GM12878 (cell line): ENCODE measurements at regions not wholly inside any gene's neighbourhood (a gene's known extent, or its start where the extent isn't known, plus 50 kb on each side); places are given as distances from the start of the nearest gene placed in this dataset.
A peak's percentile ranks its signal among the peaks of the same experiment; 100 is the strongest.

Source experiments
- ATAC-seq: fragments of 200-7000 bp; cut with Tn5 transposase; 3 replicates; pipeline ENCODE4 v1.9.1; 2020; ENCODE audit warnings: mild to moderate bottlenecking, moderate library complexity
- BruUV-seq: library from RNA; stranded (reverse); fragments of 400-500 nt; replicated peaks from 2 replicates; lab custom pipeline; 2021; lab: Mats Ljungman, UMichigan
- CTCF ChIA-PET: fragments of 300-600 bp; sonication (Branson Sonifier 250); formaldehyde crosslinking; extraction: SDS; loops from one replicate; lab custom pipeline; 2021; ENCODE audit warnings: inconsistent platforms; lab: Yijun Ruan, JAX
- POLR2A ChIA-PET: fragments of 350-600 bp; formaldehyde crosslinking; extraction: SDS; loops from one replicate; lab custom pipeline; 2021; ENCODE audit warnings: inconsistent platforms; lab: Charles Lee
- RAD21 ChIA-PET: fragments of 300-600 bp; sonication (Branson Sonifier 250); formaldehyde crosslinking; loops from one replicate; lab custom pipeline; 2023; ENCODE audit warnings: antibody characterized with exemption; ENCODE audit not compliant: unreplicated experiment; lab: Charles Lee
- SMC1A ChIA-PET: fragments of 300-600 bp; sonication (Branson Sonifier 250); formaldehyde crosslinking; loops from one replicate; lab custom pipeline; 2023; ENCODE audit not compliant: unreplicated experiment, uncharacterized antibody; lab: Charles Lee
- DNase-seq: peaks from one replicate; pipeline ENCODE4 v3.0.0-alpha.2; 2011; ENCODE audit warnings: low read depth, low spot score
- FAIRE-seq: peaks from 3 replicates; lab custom pipeline; 2011; peaks lifted over from hg19 to GRCh38; lab: Jason Lieb, UNC
- H2AFZ ChIP-seq: 2 replicates; pipeline ENCODE4 v1.6.0; 2011; ENCODE audit warnings: low read depth, low read length, control low read depth; ENCODE audit not compliant: control insufficient read depth
- H3K27ac ChIP-seq: 2 replicates; pipeline ENCODE4 v1.5.1; 2011; ENCODE audit warnings: control low read depth; ENCODE audit not compliant: control insufficient read depth, insufficient read depth
- H3K27me3 ChIP-seq, 2 experiments: replicated peaks in 1 of 2; 2 replicates each; pipeline versions ENCODE4 v1.6.0 to v1.6.1; 2011; ENCODE audit warnings: low read length in 1 of 2; ENCODE audit not compliant: control insufficient read depth in 2 of 2, insufficient read depth in 2 of 2
- H3K36me3 ChIP-seq, 2 experiments: 2 replicates each; pipeline ENCODE4 v1.5.1; 2011; ENCODE audit warnings: low read length in 1 of 2; ENCODE audit not compliant: control insufficient read depth in 2 of 2, insufficient read depth in 2 of 2
- H3K4me1 ChIP-seq: 2 replicates; pipeline ENCODE4 v1.6.1; 2011; ENCODE audit warnings: mild to moderate bottlenecking, low read length, moderate library complexity, mixed read lengths; ENCODE audit not compliant: control insufficient read depth, insufficient read depth
- H3K4me2 ChIP-seq: 2 replicates; pipeline ENCODE4 v1.6.0; 2011; ENCODE audit warnings: control low read depth; ENCODE audit not compliant: control insufficient read depth, insufficient read depth
- H3K4me3 ChIP-seq: fragments of 200-600 bp; sonication (generic); 2 replicates; pipeline ENCODE4 v1.5.1; 2016
- H3K79me2 ChIP-seq: 2 replicates; pipeline ENCODE4 v1.6.0; 2011; ENCODE audit warnings: low read length; ENCODE audit not compliant: control insufficient read depth, insufficient read depth
- H3K9ac ChIP-seq: 2 replicates; pipeline ENCODE4 v1.8.0; 2011; ENCODE audit warnings: low read length, control low read depth, mixed read lengths; ENCODE audit not compliant: control insufficient read depth, insufficient read depth
- H3K9me3 ChIP-seq: replicated peaks from 3 replicates; pipeline ENCODE4 v1.5.1; 2011; ENCODE audit warnings: mild to moderate bottlenecking, low read length; ENCODE audit not compliant: control insufficient read depth, insufficient read depth
- H4K20me1 ChIP-seq: 2 replicates; pipeline ENCODE4 v1.6.0; 2011; ENCODE audit not compliant: control insufficient read depth, insufficient read depth
- BHLHE40 ChIP-seq, 2 experiments: fragments of 450-650 bp in 1 of 2; IDR thresholded peaks; 2 replicates each; pipeline ENCODE4 v1.6.1; 2011 to 2017; ENCODE audit warnings: low read depth in 2 of 2, borderline replicate concordance in 1 of 2, improper control_type of control experiment in 1 of 2, low read length in 1 of 2, mild to moderate bottlenecking in 1 of 2
- BRCA1 ChIP-seq: IDR thresholded peaks from 2 replicates; pipeline ENCODE4 v1.6.1; 2011; ENCODE audit warnings: low read depth, low read length, improper control_type of control experiment
- EED ChIP-seq: sonication (generic); IDR thresholded peaks from 2 replicates; pipeline ENCODE4 v1.6.1; 2016; ENCODE audit warnings: antibody characterized with exemption, low read depth
- ESRRA ChIP-seq: IDR thresholded peaks from 2 replicates; pipeline ENCODE4 v1.6.1; 2012; ENCODE audit warnings: mild to moderate bottlenecking, low read length, improper control_type of control experiment
- HDAC2 ChIP-seq: fragments of 200-600 bp; sonication (generic); IDR thresholded peaks from 2 replicates; pipeline ENCODE4 v1.6.1; 2017
- IKZF2 ChIP-seq, 2 experiments: fragments of 450-650 bp; IDR thresholded peaks; 2 replicates each; pipeline ENCODE4 v1.6.1; 2017; ENCODE audit warnings: mild to moderate bottlenecking in 2 of 2, moderate library complexity in 2 of 2
- MAX ChIP-seq: IDR thresholded peaks from 2 replicates; pipeline ENCODE4 v1.6.1; 2012; ENCODE audit warnings: low read depth, low read length, improper control_type of control experiment
- MEF2B ChIP-seq: fragments of 450-650 bp; IDR thresholded peaks from 2 replicates; pipeline ENCODE4 v1.6.1; 2018; ENCODE audit warnings: mild to moderate bottlenecking, moderate library complexity; ENCODE audit not compliant: partially characterized antibody, poor library complexity, severe bottlenecking
- NFYB ChIP-seq: IDR thresholded peaks from 2 replicates; pipeline ENCODE4 v1.6.1; 2011; ENCODE audit warnings: low read depth, mild to moderate bottlenecking, low read length, improper control_type of control experiment, moderate library complexity; ENCODE audit not compliant: insufficient read depth
- RELA ChIP-seq: fragments of 450-650 bp; IDR thresholded peaks from 2 replicates; pipeline ENCODE4 v1.8.0; 2014; ENCODE audit warnings: borderline replicate concordance; ENCODE audit not compliant: partially characterized antibody
- WGBS: methylation state at CpG from one replicate; pipeline ENCODE4 v1.1.6; 2016; ENCODE audit warnings: low lambda C conversion rate; ENCODE audit not compliant: insufficient replicate concordance, insufficient coverage; ENCODE audit errors: missing lambda C conversion rate; 5-methylcytosine and 5-hydroxymethylcytosine counted together
- in situ Hi-C: fragments of 300-500 bp; cut with MboI; formaldehyde crosslinking; loops from 9 replicates; pipeline ENCODE4 v1.14.3; 2018; ENCODE audit warnings: mixed read lengths
- intact Hi-C: fragments of 100-400 bp; cut with micrococcal nuclease; formaldehyde crosslinking; loops from one replicate; pipeline ENCODE4 v1.14.2; 2022; ENCODE audit not compliant: unreplicated experiment

DNA sequence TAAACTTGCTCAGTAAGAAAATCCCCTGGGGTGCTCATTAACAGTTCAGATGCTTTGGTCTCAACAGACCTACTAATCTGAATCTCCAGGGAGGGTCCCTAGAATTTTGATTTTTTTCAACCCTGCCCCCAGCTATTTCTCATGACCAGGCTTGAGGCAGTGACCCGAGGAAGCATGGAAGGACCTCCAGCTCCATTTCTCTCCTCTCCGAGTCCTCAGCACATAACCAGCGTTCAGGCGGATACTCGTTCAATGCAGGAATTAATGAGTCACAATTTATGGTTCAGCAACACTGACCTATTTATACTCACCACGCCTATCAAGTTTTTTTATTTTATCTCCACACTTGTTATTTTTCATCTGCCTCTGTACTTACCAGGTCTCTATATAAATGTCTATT lies 369.2 kb upstream of the CDH4 start:
- TF ChIP-seq EED (no peak), MEF2B (peak; percentile 25), HDAC2 (no peak), MAX (no peak), RELA (no peak), NFYB (no peak), ESRRA (no peak), BRCA1 (no peak)
- TF ChIP-seq, all 136 proteins: peak for 1
- RAD21 ChIA-PET = interaction anchor here (0.8 to 1.1 kb wide), 2 partner anchors 25 to 27 kb away, joined by 3 to 4 read pairs; no protein-coding TSS in a partner anchor
- in situ Hi-C loops (no loop called here), intact Hi-C loops (no loop called here)
- ATAC-seq (no peak), FAIRE-seq (no peak), DNase-seq (no peak)
- Histone ChIP-seq H3K4me1 (no peaks in the 10 kb centered on the region), H3K9me3 (no peaks in the 10 kb centered on the region), H3K4me3 (no peak overlapping the region), H3K4me2 (no peak overlapping the region), H2AFZ (no peak overlapping the region), H3K27ac (no peak overlapping the region), H3K9ac (no peak overlapping the region), H3K36me3 (no peaks in the 10 kb centered on the region), H4K20me1 (no peaks in the 10 kb centered on the region), H3K27me3 (no peaks in the 10 kb centered on the region), H3K79me2 (no peaks in the 10 kb centered on the region)
- POLR2A ChIA-PET = no interaction called here
- SMC1A ChIA-PET = interaction anchor here (1.1 to 3.2 kb wide), 3 partner anchors 11 to 26 kb away, joined by 3 to 11 read pairs (median 5); no protein-coding TSS in a partner anchor
- BruUV-seq = no TSS peak
- 63% methylated on average over 6 of the region's 6 CpGs for WGBS
- CTCF ChIA-PET = no interaction called here

DNA sequence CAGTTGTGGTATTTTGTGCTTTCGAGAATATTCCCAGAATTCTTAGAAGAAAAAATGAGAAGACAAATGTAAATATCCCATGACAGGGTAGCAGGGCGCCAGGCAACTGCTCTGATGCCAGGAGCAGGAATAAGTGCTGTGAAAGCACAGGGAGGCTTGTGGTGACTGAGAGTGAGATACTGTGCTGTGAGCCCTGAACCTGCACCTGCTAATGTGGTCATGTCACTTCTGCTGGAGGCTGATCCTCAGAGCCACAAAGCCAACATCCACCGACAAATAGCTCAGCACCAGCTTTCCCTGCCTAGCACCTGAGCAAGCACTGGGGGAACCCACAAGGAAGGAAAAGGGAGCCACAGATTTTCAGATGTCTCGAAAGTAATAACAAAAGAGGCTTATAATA lies 368.6 kb upstream of the CDH4 start:
- Histone ChIP-seq H3K4me3 (no peak overlapping the region), H3K9ac (no peak overlapping the region), H3K4me2 (no peak overlapping the region), H2AFZ (no peak overlapping the region), H3K27me3 (no peaks in the 10 kb centered on the region), H4K20me1 (no peaks in the 10 kb centered on the region), H3K27ac (no peak overlapping the region), H3K79me2 (no peaks in the 10 kb centered on the region), H3K4me1 (no peaks in the 10 kb centered on the region), H3K36me3 (no peaks in the 10 kb centered on the region), H3K9me3 (no peaks in the 10 kb centered on the region)
- DNase-seq (no peak), FAIRE-seq (no peak), ATAC-seq (0 out of 3 replicates have a peak, but pooled peaks have one; percentile 30)
- RAD21 ChIA-PET = no interaction called here
- intact Hi-C loops = no loop called here
- in situ Hi-C loops = no loop called here
- WGBS = 4% methylated on average over 4 of the region's 4 CpGs
- BruUV-seq = no TSS peak
- CTCF ChIA-PET = no interaction called here
- SMC1A ChIA-PET = interaction anchor here (1.6 to 3.2 kb wide), 2 partner anchors 12 to 27 kb away, joined by 5 to 11 read pairs; no protein-coding TSS in a partner anchor
- POLR2A ChIA-PET = no interaction called here
- TF ChIP-seq BHLHE40 (IDR thresholded peaks at IDR 0.05; ENCODE audit: borderline replicate concordance in 1 of 2, low read depth in 2 of 2, low read length in 1 of 2) = 0 out of 4 replicates have a peak, but pooled peaks of 1 of the 2 experiments have one; percentile 28
- TF ChIP-seq IKZF2 (IDR thresholded peaks at IDR 0.05) = no peak
